ENCODE measurements at regions not wholly inside any gene's neighbourhood (a gene's known extent, or its start where the extent isn't known, plus 50 kb on each side); places are given as distances from the start of the nearest gene placed in this dataset.

- TF ChIP-seq POLR2AphosphoS5 (IDR thresholded peaks at IDR 0.05; ENCODE audit: borderline replicate concordance, low read depth, low read length) = no peak
- TF ChIP-seq EZH2 (IDR thresholded peaks at IDR 0.05) = no peak
- no peak for TF ChIP-seq FOXP2 (optimal IDR thresholded peaks at IDR 0.05; ENCODE audit: control extremely low read depth, extremely low read length, insufficient read depth)
Observed at GRCh38 chr2:116057538-116057937, 1615.1 kb downstream of the DPP10 start.

Data from SK-N-MC (cell line).